SH-SY5Y (cell line): ENCODE measurements at regions not wholly inside any gene's neighbourhood (a gene's known extent, or its start where the extent isn't known, plus 50 kb on each side); places are given as distances from the start of the nearest gene placed in this dataset.

Experiments
- GATA2 ChIP-seq: IDR thresholded peaks from 2 replicates; pipeline ENCODE4 v1.6.1; 2011; ENCODE audit warnings: mild to moderate bottlenecking, low read depth, low read length
- GATA3 ChIP-seq: IDR thresholded peaks from 2 replicates; pipeline ENCODE4 v1.6.1; 2011; ENCODE audit warnings: low read depth, mild to moderate bottlenecking, low read length, moderate library complexity

GRCh38 chr1:187631381-187631675 is 802.6 kb downstream of the PLA2G4A start:
- TF ChIP-seq GATA2: no peak
- no peak for TF ChIP-seq GATA3
